GM23248 (cell line): ENCODE measurements at regions not wholly inside any gene's neighbourhood (a gene's known extent, or its start where the extent isn't known, plus 50 kb on each side); places are given as distances from the start of the nearest gene placed in this dataset.

Experiments used
- EZH2 ChIP-seq: fragments of 200-600 bp; sonication (generic); IDR thresholded peaks from 2 replicates; pipeline ENCODE4 v1.6.1; 2018; ENCODE audit warnings: antibody characterized with exemption, mild to moderate bottlenecking; ENCODE audit not compliant: insufficient read depth, poor library complexity, severe bottlenecking
- EZH2phosphoT487 ChIP-seq: fragments of 200-600 bp; sonication (generic); IDR thresholded peaks from 2 replicates; pipeline ENCODE4 v1.6.1; 2018; ENCODE audit warnings: antibody characterized with exemption, moderate library complexity, mild to moderate bottlenecking, low read depth; ENCODE audit not compliant: insufficient read depth

DNA sequence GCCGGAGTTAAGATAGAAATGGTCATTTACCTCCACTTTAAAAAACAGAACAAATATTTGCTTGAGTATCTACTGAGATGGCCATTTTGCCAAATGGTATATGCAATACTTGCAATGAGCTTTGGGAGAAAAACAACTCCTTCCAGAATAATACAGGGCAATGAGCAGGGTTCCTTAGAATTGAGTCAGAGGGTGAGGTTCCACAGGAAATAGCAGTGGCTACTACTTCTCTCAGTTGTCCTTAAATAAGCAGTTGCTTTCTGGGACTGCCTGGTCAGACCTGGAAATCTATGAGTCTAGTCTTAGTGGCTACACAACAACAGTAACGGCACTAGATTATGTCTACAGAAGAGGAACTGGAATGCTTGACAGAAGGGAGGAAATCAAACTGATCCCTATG lies 80.9 kb upstream of the CCDC85A start:
- no peak for TF ChIP-seq EZH2
- TF ChIP-seq EZH2phosphoT487: no peak
